ENCODE measurements at regions not wholly inside any gene's neighbourhood (a gene's known extent, or its start where the extent isn't known, plus 50 kb on each side); places are given as distances from the start of the nearest gene placed in this dataset.

GRCh38 chr17:36727577-36727976 is 126.2 kb downstream of the MRM1 start:
- no peaks in the 10 kb centered on the region for H3K9me2 ChIP-seq (replicated peaks; ENCODE audit: low read length)
- H3K4me1 ChIP-seq (ENCODE audit: insufficient read depth, low read length): no peaks in the 10 kb centered on the region
- H4K20me1 ChIP-seq (ENCODE audit: low read length): no peaks in the 10 kb centered on the region
- H3K36me3 ChIP-seq (ENCODE audit: low read depth, low read length): no peaks in the 10 kb centered on the region
- no peak overlapping the region for H3K27ac ChIP-seq (ENCODE audit: low read length)
- TF ChIP-seq, protein P1, sequence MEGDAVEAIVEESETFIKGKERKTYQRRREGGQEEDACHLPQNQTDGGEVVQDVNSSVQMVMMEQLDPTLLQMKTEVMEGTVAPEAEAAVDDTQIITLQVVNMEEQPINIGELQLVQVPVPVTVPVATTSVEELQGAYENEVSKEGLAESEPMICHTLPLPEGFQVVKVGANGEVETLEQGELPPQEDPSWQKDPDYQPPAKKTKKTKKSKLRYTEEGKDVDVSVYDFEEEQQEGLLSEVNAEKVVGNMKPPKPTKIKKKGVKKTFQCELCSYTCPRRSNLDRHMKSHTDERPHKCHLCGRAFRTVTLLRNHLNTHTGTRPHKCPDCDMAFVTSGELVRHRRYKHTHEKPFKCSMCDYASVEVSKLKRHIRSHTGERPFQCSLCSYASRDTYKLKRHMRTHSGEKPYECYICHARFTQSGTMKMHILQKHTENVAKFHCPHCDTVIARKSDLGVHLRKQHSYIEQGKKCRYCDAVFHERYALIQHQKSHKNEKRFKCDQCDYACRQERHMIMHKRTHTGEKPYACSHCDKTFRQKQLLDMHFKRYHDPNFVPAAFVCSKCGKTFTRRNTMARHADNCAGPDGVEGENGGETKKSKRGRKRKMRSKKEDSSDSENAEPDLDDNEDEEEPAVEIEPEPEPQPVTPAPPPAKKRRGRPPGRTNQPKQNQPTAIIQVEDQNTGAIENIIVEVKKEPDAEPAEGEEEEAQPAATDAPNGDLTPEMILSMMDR (conservative IDR thresholded peaks at IDR 0.05; ENCODE audit: low read depth, low read length): no peak
- TF ChIP-seq EZH2 (IDR thresholded peaks at IDR 0.05; ENCODE audit: low read length, unreplicated experiment) (no peak), EZH2phosphoT487 (IDR thresholded peaks at IDR 0.05; ENCODE audit: borderline replicate concordance, low read length) (no peak)
- H3K27me3 ChIP-seq (ENCODE audit: low read length): no peaks in the 10 kb centered on the region
- H3K9ac ChIP-seq (ENCODE audit: low read length): no peak overlapping the region
- H3K4me3 ChIP-seq (ENCODE audit: low read length): no peak overlapping the region
- DNase-seq (no peak), ATAC-seq (no peak)
- H3K9me3 ChIP-seq (ENCODE audit: low read length): no peaks in the 10 kb centered on the region
- ChIA-PET POLR2A (ENCODE audit: unreplicated experiment) (no interaction called here), CTCF (no interaction called here)
- no TSS peak for BruUV-seq (replicated peaks)
- H3F3A ChIP-seq (ENCODE audit: low read length, unreplicated experiment): no peaks in the 10 kb centered on the region
- intact Hi-C loops (cut with micrococcal nuclease): no loop called here
- H3K79me2 ChIP-seq (ENCODE audit: low read length): no peaks in the 10 kb centered on the region
- H2AFZ ChIP-seq (ENCODE audit: low read length): no peak overlapping the region
- H3K4me2 ChIP-seq (ENCODE audit: low read length): no peak overlapping the region

DNA sequence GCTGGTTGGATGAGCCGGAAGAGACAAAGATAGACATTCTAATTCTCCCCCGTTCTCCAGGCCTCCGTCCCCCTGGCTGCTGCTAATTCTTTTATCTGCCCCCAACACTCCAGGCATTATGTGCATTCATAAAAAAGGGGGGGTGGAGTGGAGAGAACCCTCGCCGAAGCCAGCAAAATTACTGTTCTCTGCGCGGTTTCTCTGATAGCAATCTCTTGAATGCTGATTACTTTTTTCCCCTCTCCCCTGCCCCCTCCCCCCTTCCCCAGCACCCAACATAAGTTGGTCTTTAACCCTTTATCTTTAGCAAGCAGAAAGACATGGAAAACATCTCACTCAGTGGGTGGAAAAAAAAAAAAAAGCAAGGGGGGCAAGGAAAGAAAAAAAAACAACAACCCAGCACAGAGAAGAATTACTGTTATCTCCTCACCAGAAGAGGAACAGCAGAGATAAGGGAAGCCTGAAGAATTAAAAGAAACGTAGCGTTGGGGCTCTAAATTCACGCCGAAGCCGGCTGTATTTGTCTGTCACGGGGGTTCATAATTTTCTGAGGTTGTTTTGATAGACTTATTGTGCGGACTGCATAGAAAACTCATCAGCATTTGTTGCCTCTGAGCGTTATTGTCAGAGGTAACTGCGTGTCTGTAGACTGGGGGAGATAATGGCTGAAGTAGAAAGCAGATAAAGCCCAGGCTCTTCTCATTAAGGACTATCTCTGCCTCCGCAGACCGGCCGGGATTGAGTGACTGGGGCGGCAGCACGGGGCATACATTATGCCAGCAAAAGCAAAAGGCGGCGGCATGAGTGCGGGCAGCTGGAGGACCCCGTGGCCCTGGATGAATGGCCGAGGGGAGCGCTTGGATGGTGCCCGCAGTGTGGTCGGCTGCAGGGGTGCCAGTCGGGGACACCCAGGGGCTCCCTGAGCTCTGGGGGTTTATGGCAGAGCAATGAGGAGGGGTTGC is 126.9 kb downstream of the MRM1 start:
- TF ChIP-seq EZH2phosphoT487 (IDR thresholded peaks at IDR 0.05; ENCODE audit: borderline replicate concordance, low read length) (no peak), EZH2 (IDR thresholded peaks at IDR 0.05; ENCODE audit: low read length, unreplicated experiment) (no peak)
- TF ChIP-seq, protein P1 (conservative IDR thresholded peaks at IDR 0.05; ENCODE audit: low read depth, low read length): no peak
- Histone ChIP-seq H3K27me3 (ENCODE audit: low read length) (no peaks in the 10 kb centered on the region), H2AFZ (ENCODE audit: low read length) (no peak overlapping the region), H3K4me1 (ENCODE audit: insufficient read depth, low read length) (no peaks in the 10 kb centered on the region), H4K20me1 (ENCODE audit: low read length) (no peaks in the 10 kb centered on the region), H3K9me3 (ENCODE audit: low read length) (no peaks in the 10 kb centered on the region), H3K79me2 (ENCODE audit: low read length) (no peaks in the 10 kb centered on the region), H3F3A (ENCODE audit: low read length, unreplicated experiment) (no peaks in the 10 kb centered on the region), H3K9me2 (replicated peaks; ENCODE audit: low read length) (no peaks in the 10 kb centered on the region), H3K9ac (ENCODE audit: low read length) (no peak overlapping the region), H3K27ac (ENCODE audit: low read length) (no peak overlapping the region), H3K4me3 (ENCODE audit: low read length) (no peak overlapping the region), H3K4me2 (ENCODE audit: low read length) (no peak overlapping the region), H3K36me3 (ENCODE audit: low read depth, low read length) (no peaks in the 10 kb centered on the region)
- no TSS peak for BruUV-seq (replicated peaks)
- POLR2A ChIA-PET (ENCODE audit: unreplicated experiment): no interaction called here
- DNase-seq (no peak), ATAC-seq (no peak)
- CTCF ChIA-PET: no interaction called here
- intact Hi-C loops (cut with micrococcal nuclease): no loop called here
